HCT116 (cell line): ENCODE measurements at regions not wholly inside any gene's neighbourhood (a gene's known extent, or its start where the extent isn't known, plus 50 kb on each side); places are given as distances from the start of the nearest gene placed in this dataset.

Experiments
- CTCF ChIP-seq, 3 experiments: fragments of 200-600 bp in 1 of 3; sonication (generic) in 1 of 3; IDR thresholded peaks in 2 of 3; conservative IDR thresholded peaks in 1 of 3; 2 replicates each; pipeline ENCODE4 v1.5.1; 2012 to 2017; ENCODE audit warnings: low read depth in 2 of 3, low read length in 2 of 3, antibody characterized with exemption in 1 of 3, borderline replicate concordance in 1 of 3, control low read depth in 1 of 3, mild to moderate bottlenecking in 1 of 3, mixed read lengths in 1 of 3, mixed run types in 1 of 3, moderate library complexity in 1 of 3; ENCODE audit not compliant: insufficient read depth in 1 of 3
- EZH2 ChIP-seq: fragments of 200-600 bp; sonication (generic); IDR thresholded peaks from 2 replicates; pipeline ENCODE4 v1.6.1; 2017; ENCODE audit warnings: antibody characterized with exemption, mixed run types

DNA sequence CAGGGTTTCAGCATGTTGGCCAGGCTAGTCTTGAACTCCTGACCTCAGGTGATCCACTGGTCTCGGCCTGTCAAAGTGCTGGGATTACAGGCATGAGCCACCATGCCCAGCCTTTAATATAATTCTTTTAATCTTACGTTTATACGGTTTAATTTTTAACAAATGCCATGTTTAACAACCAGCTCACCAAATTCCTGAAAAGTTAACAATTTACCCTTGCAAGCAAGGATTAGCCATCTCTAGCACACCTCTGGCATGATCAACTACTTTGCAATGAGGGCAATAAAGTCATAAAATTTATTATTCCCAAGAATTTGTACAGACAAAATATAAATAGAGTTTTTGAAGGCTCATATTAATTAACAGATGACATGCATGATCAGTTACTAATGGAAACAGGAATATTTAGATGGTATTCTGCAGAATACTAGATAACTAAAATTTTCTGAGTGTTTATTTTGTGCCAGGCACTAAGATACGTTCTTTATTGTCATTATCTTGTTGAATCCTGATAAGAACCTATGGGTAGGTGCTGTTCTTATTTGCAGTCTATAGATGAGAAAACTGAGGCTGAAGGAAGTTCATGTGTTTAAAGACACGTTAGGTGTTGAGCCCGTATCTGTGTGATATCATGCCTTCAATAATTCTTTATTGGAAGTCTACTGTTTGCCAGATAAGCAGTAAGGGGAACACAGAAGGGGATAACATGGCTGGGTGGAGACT lies 190.1 kb downstream of the CDCA7 start:
- TF ChIP-seq EZH2 (no peak), CTCF (IDR thresholded peaks at IDR 0.05 in 2 of 3, conservative IDR thresholded peaks at IDR 0.05 in 1 of 3; ENCODE audit: borderline replicate concordance in 1 of 3, insufficient read depth in 1 of 3, low read depth in 2 of 3, low read length in 2 of 3) (no peak)
